T1000 (cell line): ENCODE measurements at regions not wholly inside any gene's neighbourhood (a gene's known extent, or its start where the extent isn't known, plus 50 kb on each side); places are given as distances from the start of the nearest gene placed in this dataset.
"Not testable (repeated sequence)": the region's sequence is repeated elsewhere in the genome, so short reads cannot be mapped to it uniquely, and the experiment has no call there.

Experiments
- DNase-seq: peaks from one replicate; lab custom pipeline; 2025; ENCODE audit warnings: mixed read lengths; lab: John Stamatoyannopoulos, UW

DNA sequence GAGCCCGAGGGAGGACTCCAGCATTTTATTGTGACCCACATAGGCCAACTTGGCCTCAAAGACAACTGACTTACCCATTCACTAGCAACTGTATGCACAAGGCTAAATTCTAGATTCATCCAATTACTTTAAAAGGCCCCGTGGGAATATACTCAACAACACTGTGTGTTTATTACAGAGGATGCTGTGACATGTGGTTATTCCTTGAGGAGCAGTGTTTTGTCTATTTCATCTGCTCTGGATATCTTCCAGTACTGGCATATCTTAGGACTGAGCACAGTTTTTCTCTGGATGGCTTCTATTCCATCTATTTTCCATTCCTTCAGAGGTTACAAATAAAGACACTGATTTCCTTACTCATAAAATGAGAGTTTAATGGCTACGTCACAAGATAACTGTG lies 87.2 kb upstream of the KRAS start:
- DNase-seq, result no peak

DNA sequence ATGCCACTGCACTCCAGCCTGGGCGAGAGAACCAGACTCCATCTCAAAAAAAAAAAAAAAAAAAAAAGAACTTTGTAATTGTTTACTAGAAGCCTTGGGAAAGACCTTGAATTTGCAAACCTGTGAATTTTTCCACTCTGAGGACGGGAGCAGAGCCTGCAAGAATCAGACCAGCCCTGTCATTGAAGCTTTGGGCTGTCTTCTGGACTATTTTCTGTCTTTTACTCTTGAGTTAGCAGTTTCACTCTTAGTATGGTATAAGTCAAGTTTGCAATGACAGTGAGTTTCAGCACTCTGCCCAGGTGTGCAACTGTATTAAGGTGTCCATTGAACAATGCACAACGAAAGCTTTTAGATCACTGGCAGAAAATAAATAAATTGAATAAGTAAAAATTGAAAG lies 81.4 kb upstream of the KRAS start:
- DNase-seq, result no peak

DNA sequence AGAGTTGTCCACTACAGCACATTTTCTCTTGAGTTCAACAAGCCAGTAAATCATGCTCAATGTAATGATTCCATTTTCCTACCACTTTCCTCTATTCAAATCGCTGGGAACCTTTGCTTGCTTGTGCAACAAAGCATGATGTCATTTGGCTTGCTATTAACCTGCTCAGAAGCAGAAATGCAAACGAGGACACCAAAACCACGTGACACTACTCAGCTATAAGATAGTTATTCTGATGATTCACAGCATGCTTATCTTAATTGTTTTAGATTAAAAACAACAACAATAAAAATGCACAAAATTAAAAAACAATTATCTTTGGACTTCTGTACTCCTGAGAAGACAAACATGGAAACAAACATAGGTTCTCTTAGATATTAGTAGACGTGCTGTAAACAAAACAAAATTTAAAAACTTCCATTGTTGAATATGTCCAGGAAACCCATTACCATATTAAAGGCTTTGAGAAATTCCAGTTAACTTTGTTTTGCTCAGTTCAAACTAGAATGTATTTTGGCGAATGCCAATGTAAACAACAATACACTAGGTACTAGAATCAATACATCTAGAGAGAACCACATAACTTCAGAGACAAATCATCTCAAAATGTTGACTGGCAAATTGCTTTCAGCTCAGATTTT lies 77.5 kb upstream of the KRAS start:
- DNase-seq, result no peak

DNA sequence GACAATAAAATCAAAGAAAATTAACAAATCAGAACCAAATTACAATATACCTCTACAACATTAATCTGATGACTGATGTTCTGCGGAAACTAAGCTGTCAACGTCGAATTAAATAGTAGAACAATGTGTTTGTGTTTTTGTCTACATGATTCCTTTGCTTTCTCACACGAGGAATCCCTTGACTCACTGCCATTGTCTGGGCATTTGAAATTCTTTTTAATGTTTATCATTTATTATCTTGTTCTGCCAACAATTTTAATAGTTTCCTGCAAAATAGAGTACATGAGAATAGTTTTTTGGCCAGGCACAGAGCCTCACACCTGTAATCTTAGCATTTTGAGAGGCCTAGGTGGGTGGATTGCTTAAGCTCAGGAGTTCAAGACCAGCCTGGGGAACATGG lies 76.6 kb upstream of the KRAS start:
- DNase-seq, result no peak

DNA sequence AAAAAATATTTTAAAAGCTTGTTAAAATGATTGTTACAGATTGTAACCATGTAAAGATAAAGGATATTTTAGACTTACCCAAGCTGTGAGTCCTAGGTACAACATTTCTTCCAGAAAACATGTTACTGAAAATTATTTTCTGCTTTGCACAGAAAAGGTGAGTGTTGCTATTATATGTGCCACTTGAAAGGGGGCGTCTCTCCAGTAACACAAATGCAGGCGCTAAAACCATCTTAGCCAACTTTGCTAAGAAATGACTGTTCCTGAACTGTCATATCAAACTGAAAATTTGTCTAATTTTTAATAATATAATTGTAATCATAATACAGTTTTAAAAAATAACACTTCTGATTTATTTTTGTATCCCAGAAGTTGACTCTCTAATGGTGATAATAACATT lies 75.6 kb upstream of the KRAS start:
- no peak for DNase-seq

DNA sequence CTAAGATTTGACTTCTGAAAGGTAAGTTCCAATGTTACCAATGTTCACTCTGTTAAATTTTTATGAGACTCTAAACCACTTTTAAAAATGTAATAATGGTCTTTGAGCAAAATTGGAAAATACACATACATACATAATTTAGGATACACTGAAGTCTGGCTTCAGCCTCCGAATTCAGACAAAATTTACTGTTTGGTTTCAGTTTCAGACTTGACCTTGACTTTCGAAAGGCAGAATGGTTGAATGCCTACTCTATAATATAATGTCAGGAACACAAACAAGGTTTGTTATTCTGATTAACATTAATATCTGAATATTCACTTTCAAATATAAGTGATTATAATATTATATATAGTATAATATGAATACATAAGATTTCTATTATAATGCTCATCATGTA lies 74.1 kb upstream of the KRAS start:
- DNase-seq, result no peak

DNA sequence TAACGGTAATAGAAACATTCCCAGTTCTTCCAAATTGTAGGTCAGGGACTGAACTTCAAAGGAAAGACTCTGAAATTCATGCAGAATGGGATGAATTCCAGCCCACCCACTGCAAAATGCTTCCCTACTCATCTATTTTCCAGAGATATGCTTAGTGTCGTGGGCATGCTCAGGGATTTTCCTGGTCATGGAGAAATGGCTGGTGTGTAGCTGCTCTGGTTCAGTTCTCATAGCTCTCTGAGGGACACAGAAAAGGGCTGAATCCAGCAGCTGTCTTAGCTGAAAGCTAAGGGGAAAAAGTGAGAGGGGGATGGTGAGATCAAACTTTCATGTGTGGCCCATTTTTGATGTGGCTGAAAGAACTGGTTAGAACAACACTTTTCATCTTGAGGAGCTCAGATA lies 72.9 kb upstream of the KRAS start:
- DNase-seq, result no peak

DNA sequence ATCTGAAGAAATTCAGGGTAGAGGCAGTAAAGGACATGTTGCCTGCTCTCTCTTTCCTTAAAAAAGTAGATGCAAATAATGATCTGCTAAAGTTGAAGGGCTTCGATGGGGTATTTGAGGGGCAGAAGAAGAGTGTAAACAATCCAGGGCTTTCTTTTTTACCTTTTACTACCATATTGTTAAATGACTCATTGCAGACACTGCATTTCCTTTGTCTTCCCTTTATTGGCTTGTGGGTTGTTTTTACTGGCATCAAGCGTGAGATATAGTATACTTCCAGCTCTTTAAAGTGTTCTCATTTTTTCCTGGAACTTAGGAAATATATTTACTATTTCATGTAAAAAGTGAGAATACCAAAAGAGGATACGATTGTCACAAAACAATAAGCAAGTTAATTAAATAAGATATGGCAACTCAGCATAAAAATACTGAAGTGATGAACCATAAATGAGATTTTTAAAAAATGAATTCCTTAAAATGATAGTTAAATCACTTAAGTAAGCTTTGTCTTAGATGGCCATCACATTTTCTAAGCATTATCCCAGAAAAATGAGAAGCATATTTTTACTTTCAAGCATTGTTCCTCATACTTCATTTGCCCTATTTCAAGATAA lies 72.3 kb upstream of the KRAS start:
- DNase-seq, result no peak

DNA sequence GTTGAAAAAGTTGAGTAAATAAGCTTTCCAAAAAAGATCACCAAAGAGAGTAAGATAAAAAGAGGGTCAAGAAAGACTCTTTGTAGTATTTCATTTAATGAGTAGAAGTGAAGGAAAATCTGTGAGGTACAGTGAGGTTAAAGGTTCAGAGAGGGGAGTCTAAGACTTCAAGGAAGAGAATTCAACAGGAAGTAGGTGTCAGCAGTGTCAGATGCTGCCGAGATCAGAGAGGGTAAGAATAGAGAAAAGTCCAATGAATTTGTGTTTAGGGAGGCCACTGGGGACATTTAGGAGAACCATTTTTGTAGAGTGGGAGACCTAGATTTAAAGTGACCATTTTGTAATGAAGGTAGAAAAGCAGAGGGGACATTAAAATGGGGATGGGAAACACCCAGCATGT lies 71.6 kb upstream of the KRAS start:
- no peak for DNase-seq

DNA sequence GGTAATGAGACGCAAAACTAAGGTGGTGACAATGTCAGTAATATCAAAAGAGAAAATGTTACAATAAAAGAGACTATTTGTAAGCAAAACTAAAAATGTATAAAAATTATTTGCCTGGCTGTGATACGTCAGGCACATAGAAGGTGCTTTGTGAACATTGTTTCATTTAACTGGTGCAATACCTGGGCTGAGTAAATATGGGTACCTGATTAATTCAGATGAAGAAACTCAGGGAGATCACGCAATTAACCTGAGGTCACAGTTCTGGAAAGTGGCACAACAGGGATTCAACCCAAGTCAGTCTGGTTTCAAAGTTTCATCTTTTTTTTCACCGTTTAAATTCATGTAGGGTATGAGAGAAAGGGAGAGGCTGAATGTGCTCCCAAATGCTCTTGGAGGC lies 71.0 kb upstream of the KRAS start:
- DNase-seq, result no peak

DNA sequence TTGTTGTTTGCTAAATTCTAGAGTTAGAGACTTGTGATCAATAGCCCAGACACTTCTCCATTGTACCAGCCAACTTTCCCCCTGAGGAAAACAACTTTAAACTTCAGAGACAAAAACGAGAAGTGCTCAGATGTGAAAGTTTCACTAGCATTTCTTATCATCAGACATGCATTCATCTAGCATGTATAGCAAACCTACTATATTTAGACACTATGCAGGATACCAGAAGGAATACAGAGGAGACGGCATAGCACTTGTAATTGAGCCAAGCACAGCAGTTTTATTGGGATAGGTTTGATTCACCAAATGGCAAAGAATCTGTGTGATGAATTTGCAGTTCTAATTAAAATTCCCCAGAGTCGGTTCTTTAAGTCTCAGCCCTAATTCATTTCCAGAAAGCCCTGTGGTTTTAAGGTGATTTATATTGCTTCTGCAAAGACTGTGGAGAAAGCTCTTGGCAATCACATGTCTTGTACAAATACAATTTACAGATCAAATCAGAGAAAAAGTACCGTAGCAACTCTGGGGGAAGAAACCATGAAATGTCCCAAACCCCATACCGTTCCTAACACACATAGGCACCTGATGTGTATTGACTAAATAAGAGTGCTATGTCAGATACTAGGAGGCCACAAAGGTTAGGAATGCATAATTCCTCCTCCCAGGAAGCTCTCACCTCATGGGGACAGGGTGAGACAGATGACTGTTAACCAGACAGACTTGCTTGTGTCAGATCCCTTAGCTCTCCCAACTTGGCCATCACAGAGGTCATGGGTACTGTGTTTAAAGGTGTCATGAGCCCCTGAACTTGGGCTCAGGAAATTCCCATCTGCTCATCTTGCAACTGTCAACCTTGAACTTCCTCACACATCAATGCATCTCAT lies 69.6 kb upstream of the KRAS start:
- no peak for DNase-seq

DNA sequence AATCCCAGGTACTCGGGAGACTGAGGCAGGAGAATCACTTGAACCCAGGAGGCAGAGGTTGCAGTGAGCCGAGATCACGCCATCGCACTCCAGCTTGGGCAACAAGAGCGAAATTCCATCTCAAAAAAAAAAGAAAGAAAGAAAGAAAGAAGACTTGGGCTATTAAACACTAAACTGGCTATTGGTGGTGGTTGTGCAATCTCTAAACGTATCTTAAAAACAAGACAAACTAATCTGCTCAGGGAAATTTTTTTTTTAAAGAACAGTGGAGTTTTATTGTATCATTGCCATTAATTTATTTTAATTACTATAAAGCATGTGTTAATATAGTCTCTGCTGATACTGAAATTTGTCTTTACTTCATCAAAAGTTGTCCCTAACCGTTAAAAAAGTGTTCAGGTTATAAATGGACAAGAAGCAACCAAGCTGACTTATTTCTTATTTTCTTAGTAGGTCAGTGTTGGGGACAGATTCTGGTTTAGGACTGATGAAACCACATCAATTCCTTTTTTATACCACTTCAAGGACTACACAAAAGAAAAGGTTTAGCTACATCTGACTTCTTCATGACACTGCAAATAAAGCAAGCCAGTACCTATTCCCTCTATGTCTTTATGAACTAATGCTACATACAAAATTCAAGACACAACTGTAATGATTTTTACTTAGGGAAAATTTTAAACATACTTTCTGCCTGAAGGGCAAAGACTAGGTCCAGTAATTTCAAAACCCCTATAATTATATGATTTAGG lies 68.7 kb upstream of the KRAS start:
- no peak for DNase-seq

DNA sequence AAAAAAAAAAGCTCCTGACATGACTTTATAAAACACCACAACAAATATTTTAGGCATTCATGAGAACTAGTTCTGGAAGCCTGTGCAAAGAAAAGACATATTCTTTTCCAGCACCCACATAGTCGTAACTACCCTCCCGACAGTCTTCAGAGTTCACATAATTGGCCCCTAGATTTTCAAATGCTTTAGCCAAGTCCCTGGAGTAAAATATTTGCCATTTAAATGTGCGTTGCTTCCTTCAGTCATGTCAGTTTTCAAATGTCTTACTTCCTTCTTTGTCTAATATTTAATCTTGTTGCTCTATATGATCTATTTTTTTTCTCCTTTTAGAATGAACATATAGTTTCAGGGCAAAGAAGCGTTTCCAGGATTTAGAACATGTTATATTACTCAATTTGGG lies 66.8 kb upstream of the KRAS start:
- no peak for DNase-seq

DNA sequence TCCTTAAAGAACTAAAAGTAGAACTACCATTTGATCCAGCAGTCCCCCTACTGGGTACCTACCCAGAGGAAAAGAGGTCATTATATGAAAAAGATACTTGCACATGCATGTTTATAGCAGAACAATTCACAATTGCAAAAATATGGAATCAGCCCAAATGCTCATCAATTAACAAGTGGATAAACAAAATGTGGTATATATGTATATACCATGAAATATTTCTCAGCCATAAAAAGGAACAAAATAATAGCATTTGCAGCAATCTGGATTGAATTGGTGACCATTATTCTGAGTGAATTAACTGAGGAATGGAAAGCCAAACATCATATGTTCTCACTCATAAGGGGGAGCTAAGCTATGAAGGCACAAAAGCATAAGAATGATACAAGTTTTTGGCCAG lies 64.7 kb upstream of the KRAS start:
- no peak for DNase-seq

DNA sequence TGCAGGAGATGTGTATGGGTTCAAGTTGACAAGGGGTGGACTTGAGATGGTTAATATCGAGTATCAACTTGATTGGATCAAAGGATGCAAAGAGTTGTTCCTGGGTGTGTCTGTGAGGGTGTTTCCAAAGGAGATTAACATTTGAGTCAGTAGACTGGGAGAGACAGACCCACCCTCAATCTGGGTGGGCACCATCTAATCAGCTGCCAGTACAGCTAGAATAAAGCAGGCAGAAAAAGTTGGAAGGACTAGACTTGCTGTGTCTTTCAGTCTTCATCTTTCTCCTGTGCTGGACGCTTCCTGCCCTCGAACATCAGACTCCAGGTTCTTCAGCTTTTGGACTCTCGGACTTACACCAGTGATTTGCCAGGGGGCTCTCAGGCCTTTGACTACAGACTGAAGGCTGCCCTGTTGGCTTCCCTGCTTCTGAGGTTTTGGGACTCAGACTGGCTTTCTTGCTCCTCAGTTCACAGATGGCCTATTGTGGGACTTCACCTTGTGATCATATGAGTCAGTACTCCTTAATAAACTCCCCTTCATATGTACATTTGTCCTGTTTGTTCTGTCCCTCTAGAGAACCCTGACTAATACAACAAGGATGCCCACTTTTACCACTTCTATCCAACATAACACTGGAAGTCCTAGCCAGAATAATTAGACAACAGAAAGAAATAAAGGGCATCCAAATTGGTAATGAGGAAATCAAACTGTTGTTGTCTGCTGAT lies 62.7 kb upstream of the KRAS start:
- not testable (repeated sequence) for DNase-seq

DNA sequence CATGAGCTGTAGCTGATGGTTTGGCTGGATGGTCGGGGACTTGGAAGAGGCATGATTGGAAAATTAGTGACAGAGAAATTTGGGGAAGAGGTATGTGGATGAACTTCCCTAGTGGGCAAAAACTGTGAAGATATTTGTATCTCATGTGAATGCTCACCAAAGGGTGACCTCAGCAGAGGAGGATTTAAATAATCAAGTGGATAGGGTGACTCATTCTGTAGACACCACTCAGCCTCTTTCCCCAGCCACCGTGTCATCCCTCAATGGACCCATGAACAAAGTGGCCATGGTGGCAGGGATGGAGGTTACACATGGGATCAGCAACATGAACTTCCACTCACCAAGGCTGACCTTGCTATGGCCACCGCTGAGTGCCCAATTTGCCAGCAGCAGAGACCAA lies 60.8 kb upstream of the KRAS start:
- DNase-seq, result no peak

DNA sequence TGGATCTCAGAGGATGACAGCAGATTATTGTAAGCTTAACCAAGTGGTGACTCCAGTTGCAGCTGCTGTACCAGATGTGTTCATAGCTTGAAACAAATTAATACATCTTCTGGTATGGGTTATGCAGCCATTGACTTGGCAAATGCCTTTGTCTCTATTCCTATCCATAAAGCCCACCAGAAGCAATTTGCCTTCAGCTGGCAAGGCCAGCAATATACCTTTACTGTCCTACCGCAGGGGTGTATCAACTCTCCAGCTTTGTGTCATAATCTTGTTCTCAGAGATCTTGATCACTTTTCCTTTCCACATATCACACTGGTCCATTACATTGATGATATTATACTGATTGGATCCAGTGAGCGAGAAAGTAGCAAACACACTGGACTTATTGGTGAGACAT lies 59.3 kb upstream of the KRAS start:
- not testable (repeated sequence) for DNase-seq

DNA sequence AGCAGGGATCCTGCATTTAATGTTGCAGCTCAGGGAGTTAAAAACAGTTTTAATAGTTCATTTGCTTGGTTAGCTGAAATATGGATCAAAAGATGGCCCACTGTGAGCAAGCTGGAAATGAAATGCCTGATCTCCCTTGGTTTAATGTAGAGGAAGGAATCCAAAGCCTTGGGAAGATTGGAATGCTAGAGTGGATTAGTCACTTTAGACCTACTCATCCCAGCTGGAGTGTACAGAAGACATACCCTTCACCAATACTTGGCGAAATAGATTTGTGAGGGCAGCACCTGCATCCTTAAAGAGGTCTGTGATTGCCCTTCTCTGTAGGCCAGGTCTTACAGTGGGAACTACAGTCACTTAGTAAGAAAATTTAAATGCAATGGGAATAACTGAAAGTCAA lies 58.0 kb upstream of the KRAS start:
- DNase-seq, result no peak

DNA sequence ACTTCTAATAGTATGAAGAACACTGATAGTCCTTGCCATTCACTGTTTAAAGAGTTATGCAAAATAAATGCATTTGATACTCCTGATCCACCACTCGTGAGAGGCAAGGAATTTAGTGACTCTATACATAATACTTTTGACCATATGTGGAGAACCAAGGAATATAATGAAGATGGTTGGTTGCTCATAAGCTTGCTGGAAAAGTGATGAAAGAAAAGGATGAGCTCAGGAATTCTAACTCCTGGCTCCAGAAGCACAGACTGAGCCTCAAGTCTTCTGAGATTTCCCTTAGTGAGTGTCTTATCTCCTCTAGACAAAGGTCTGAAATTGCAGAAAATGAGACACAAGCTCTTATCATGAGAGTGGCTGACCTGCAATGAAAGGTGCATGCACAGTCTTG lies 57.1 kb upstream of the KRAS start:
- no peak for DNase-seq

DNA sequence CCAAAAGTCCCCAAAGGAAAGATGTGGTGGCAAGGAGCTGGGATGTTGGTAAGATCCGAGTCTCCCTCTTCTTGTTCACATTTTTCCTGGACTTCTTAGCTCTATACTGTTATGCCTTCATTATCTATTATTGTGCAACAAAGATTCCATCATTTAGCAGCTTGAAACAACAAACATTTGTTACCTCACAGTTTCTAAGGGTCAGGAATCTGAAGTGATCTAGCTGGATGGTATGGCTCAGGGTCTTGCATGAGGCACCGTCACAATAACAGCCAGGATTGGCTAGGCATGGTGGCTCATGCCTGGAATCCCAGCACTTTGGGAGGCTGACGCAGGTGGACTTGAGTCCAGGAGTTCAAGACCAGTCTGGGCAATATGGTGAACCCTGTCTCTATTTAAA lies 51.1 kb upstream of the KRAS start:
- no peak for DNase-seq
